Adipose tissue (tissue), 3 donors: ENCODE measurements at regions not wholly inside any gene's neighbourhood (a gene's known extent, or its start where the extent isn't known, plus 50 kb on each side); places are given as distances from the start of the nearest gene placed in this dataset.

Experiments
- H3K27ac ChIP-seq: one replicate; pipeline ENCODE4 v1.5.1; 2013; ENCODE audit warnings: low read depth, low read length
- WGBS, 3 donors: extraction: QIAGEN DNeasy Blood & Tissue Kit; methylation state at CpG; one replicate each; pipeline ENCODE4 v1.1.7; 2013; 5-methylcytosine and 5-hydroxymethylcytosine counted together
- donor health status: healthy with polysubstance abuse.
- donor health status: Bipolar disorder and iron deficiency.
- donor health status: healthy.

DNA sequence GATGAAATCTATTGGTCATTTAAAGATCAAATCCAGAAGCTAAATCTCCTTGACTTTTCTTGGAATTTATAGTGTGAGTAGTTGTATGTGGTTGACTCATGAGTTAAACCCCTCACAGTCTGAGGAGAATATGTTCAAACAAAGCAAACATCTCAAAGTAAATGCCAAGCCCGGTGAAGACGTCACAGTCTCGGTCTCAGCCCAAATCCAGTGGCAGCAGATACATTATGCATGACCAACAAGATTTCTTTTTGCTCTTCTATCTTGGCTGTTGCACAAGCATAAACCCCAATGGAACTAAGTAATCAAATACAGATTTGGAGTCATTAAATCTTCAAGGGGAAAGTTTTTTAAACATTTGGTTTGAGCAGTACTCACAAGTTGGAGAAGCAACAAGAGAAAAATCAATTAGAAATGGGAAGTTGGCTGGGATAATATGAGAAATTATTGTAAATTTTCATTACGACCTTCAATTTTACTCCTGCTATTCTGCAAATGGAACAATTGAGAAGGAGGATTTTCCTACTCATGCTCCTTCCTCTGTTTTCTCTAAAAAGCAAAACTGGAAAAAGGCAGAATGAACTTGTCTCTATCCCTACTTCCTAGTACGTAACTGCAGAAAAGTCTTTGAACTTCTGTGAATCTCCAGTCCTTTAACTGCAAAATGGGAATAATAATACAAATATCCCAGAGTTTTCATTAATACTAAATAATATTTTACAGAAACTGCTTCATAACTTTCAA is 575.8 kb downstream of the NUF2 start:
- H3K27ac ChIP-seq: no peak overlapping the region
- 61 to 70% (median 68%) methylated on average over 5 of the region's 5 CpGs for WGBS, 3 donors

DNA sequence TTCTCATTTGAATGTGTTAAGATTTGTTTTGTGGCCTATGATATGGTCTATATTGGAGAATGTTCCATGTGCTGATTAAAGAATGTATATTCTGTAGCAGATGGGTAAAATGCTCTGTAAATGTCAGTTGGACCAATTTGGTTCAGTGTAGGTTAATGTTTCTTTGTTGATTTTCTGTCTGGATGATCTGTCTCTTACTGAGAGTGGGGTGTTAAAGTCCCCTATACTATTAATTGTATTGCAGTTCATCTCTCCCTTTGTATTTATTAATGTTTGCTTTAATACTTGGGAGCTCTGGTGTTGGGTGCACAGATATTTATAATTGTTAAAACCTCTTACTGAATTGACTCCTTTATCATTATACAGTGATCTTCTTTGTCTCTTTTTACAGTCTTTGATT is 584.5 kb downstream of the NUF2 start:
- no peak overlapping the region for H3K27ac ChIP-seq

DNA sequence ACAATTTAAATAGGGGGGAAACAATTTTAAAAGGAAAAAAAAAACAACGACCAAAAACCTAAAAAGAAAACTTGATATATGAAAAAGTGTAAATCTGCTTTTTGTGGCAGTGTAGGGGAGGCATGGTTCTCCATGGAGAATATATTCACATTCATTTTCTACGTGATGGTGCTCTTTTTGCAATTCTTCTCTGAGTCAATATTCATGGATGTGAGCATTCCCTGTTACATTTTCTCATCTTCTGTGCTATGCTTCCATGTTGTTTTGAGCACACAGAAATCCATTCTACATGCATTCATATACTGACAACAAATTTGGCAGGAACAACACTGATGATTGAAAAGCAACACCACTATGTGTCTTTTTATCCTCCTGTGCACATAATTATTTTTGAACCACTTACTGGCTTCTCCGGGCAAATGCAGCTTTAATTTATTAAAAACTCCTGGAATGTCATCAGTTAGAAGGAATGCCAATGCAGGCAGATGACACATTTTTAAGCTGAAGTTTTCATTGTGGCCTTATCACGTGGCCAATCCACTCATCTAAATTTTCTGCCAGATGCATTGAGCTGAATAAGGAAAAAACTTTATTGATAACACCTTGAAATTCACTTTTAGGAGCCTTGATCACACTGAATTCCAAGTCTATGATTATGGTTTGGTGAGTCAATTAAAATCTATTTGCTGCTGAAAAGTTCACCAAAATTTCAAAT is 590.6 kb downstream of the NUF2 start:
- no peak overlapping the region for H3K27ac ChIP-seq
- 59 to 73% (median 65%) methylated on average over 4 of the region's 4 CpGs for WGBS, 3 donors

DNA sequence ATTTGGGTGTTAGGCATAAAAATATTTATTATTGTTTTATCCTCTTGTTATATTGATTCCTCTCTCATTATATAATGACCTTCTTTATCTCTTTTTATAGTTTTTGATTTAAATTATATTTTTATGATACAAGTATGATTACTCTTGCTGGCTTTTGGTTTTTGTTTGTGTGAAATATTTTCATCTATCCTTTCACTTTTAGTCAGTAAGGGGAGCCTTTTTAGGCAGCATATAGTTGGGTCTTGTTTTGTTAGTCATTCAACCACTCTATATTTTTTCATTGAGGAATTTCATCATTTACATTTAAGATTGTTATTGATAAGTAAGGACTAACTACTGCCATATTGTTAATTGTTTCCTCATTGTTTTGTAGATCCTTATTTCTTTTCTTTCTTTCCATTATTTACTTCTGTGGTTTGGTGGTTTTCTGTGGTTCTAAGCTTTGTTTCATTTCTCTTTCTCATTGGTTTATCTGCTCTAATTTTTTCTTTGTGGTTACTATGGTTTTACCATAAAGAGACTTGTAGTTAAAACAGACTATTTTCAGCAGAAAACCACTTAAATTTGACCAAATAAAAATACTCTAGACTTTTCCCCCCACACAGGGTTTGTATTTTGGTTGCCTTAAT is 593.1 kb downstream of the NUF2 start:
- H3K27ac ChIP-seq: no peak overlapping the region

DNA sequence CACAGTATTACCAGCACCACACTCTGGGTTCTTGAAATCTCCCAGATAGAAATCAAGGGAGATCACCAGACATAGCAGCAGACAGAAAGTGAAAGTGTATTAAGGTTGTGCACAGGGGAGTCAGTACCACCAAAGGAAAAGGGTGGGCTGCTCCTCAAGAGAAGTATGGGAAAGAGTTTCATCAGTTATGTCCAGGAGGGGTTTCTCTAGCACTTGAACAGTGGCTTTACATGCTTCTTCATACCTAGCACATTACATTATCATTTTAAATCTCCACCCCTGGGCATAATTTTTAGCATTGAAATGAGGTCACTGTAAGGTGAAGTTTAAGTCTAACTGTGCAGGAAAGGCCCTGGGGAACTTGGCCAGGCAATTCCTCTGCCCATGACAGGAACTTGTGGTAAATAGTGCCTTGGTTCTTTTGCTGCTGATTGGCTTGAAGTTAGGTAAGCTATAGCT is 601.0 kb downstream of the NUF2 start:
- H3K27ac ChIP-seq: no peak overlapping the region

DNA sequence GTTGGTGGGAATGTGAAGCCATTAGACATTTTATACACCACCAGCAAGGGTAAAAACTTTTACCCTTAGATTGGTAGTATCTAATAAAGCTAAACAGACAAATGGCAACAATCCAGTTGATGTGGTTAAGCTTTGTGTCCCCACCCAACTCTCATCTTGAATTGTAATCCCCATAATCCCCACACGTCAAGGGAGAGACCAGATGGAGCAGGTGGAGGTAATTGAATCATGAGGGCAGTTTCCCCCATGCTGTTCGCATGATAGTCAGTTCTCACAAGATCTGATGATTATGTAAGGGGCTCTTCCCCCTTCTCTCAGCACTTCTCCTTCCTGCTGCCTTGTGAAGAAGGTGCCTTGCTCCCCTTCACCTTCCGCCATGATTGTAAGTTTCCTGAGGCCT is 602.3 kb downstream of the NUF2 start:
- WGBS, 3 donors: 62 to 77% (median 70%) methylated on average over 3 of the region's 3 CpGs
- H3K27ac ChIP-seq: no peak overlapping the region

DNA sequence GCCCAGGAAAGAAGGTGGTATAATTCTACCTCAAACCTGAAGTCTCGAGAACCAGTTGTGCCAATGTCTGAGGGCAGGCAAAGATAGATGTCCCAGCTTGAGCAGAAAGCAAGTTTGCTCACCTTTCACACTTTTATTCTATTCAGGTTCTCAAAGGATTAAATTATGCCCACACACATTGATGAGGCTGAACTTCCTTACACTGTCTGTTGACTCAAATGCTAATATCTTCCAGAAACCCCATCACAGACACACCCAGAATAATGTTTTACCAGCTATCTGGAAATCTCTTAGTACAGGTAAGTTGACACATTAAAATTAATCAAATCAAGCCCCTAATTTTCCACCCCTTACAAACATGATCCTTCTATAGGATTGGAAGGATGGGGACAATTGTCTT is 605.7 kb downstream of the NUF2 start:
- no peak overlapping the region for H3K27ac ChIP-seq
- 65 to 95% (median 93%) methylated on average over 1 of the region's 1 CpG for WGBS, 3 donors

DNA sequence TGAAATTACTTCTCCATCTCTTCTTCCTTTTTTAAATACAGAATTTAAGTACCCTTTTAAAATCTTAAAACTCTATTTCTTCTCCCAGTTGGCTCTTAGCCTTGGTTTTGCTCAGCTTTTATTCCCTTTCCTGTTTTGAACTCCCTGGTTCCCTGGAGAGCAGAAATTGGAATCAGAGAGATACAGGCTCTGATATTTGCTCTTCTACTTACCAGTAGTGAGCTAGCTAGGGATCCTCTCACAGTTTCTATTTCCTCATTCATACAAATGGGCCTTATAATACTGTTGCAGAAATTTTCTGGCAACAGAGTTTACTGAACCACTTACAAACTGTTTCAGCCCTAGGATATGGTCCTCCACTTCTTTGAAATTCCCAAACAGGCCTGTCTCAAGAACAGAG is 606.3 kb downstream of the NUF2 start:
- no peak overlapping the region for H3K27ac ChIP-seq

DNA sequence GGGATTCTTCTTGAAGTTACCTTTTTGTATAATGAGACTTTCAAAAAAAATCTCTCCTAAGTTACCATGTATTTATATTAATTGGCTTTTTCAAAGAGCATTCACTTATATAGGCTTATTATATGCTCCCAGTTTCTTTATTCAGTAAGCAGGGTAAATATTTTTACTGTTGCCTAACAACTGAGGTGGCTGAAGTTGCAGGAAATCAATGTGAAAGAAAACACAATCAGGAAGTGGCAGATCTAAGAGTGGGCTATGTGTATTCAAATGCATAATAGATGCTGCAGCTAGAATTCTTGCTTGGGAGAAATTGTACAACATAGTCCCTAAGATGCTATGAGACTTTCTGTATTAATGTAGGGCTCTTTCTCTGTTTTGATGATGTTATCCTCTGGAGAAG is 606.9 kb downstream of the NUF2 start:
- no peak overlapping the region for H3K27ac ChIP-seq

DNA sequence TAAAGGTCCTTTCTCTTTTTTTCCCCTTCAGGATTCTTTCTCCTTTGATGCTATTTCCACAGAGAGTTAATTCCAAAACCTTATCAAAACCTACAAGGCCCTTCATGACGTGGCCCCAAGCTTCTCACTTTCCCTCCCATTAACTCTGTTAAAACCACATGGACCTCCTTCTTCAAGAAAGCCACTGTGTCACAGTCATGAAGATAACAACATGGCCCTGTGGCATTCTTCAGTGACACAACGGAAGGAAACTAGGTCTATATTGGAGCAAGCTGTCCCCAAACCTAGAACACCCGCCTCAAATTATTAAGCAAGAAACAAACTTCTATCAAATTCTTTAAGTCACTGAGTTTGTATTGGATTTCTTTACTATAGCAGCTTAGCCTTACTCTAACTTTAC is 611.1 kb downstream of the NUF2 start:
- no peak overlapping the region for H3K27ac ChIP-seq
- 71 to 88% (median 87%) methylated on average over 3 of the region's 3 CpGs for WGBS, 3 donors

DNA sequence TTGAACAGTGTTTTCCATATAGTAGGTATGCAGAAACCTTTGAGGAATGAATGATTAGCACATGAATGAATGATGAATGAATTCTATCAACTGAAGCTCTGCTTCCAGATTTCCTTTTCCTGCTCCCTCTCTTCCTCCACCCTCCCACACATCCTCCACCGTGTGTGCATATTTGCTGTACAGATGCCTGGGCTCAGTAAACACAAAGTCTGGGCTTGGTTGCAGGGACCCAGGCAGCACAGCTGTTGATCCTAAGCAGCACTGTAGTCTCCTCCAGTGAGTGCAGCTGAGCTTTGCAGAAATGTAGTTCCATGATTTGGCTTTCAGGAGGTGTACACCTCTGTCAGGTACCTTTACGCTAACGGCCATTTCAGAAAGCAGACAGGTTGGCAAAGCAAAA is 611.7 kb downstream of the NUF2 start:
- H3K27ac ChIP-seq: no peak overlapping the region
- WGBS, 3 donors: 59 to 61% (median 60%) methylated on average over 3 of the region's 3 CpGs

DNA sequence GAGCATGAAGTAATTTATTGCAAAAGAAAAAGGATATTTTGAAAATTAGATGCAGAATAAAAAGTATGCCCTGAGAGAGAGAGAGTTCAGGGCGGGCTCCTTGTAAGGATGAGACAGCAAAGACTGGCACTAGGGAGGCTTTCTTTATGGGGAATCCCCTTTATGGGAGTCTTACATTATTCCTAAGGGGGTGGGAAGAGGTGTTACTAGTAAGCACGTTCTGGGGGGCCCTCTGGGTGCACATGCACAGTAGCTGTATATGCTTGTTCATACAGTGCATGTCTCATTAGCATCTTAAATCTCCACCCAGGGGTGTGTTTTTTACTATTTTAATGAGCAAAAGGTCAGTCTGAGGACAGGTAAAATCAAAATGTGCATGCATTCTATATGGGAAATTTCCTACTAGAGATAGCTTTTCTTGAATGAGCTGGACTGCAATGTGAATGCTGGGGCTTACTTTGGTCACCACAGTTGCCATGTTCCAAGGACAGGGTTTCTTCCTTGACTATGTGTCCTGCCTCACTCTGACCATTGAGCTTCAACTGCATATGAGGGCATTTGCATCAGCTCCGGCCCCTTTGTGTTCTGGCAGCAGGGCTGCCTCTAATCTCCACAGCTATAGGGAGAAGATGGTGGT is 614.1 kb downstream of the NUF2 start:
- H3K27ac ChIP-seq: no peak overlapping the region
- 75 to 82% (median 81%) methylated on average over 3 of the region's 3 CpGs for WGBS, 3 donors

DNA sequence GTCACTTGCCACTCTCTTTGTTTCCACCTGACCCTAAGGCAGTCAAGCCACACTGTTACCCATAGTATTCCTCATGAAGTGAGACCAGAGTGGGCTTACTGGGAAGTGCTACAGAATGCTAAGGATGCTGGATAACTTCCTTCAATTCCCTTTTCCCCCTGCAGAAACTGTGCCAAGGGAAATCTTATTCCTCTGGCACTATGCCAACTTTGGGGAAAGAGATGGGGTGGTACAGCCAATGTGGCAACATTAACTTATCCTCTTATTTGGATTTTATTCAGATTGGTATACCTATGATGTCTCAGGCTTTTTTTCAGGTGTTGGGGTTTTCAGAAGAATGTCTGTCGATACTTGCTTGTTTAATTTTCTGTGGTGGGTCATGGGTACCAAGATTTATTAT is 599.4 kb upstream of the PBX1 start:
- H3K27ac ChIP-seq: no peak overlapping the region
- WGBS, 3 donors: 87 to 97% (median 91%) methylated on average over 1 of the region's 1 CpG

DNA sequence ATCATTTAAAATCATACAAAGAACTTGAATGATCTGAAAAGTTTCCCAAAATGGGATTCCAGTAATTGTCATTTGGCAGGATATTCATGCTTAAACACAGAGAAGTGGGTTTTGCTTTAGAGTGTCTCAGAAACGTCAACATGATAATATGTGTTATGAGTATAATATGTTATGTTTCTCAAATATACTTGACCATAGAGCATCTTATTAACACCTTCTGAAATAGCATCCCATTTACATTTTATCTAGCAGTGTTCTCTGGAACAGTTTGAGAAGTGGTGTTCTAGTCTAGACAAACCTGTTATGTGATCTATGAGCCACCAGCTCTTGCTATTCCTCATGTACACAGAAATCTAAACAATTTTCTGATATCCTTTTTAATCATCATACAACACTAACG is 588.8 kb upstream of the PBX1 start:
- no peak overlapping the region for H3K27ac ChIP-seq
- WGBS, 3 donors: 74 to 83% (median 78%) methylated on average over 2 of the region's 2 CpGs

DNA sequence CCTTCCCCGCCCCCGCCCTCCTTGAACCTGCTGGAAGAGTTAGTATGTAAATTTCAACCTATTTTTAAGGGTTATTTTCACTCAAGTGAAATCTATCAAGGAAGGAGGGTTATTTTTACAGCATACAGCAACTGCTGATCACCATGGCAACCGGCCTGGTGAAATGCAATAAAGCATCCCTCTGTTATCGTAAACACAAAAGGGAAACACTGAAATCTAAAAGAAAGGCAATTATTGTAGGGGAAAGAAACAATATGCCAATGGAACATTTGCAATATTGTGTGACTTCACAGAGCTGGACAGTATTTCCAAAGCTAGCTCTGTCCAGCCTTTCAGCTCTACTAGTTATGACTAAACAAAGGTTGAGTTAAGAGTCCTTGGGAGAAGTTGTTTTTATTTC is 588.3 kb upstream of the PBX1 start:
- H3K27ac ChIP-seq: no peak overlapping the region
- WGBS, 3 donors: 65 to 76% (median 74%) methylated on average over 4 of the region's 4 CpGs

DNA sequence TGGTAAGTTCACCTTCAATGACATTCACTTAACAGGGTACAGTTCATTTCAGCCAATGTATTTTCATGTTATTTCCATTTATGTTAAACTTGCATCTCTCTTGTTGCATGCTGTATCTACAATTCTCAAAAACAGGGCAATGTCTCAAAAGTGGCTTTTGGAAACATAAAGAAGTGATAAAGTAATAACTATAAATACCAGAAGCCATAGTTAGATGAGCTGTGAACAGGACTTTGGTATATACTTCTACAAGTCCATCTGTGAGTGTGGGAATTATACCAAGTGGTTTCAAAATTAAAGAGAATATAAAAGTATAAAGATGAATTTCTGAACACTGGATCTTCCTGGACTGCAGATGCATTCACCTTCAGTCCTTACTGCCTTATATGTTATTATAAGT is 585.4 kb upstream of the PBX1 start:
- no peak overlapping the region for H3K27ac ChIP-seq

DNA sequence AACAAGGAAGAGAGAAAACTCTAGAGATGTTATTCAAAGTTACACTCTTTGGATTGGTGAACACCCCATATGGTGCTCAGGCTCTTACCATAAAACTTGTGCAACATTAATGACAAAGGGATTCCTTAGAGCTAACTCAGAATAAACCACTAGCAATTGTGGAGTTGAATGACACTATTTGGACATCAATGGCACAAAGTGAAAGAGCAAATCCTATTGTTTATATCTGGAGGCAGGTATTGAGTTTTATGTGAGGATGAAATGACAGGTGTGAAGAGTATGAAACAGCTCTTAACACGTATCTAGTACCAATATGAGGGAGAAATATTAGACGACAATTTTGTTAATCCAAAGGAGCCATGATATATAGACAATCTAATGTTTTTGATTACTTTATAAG is 584.9 kb upstream of the PBX1 start:
- no peak overlapping the region for H3K27ac ChIP-seq
- 75 to 82% (median 82%) methylated on average over 2 of the region's 2 CpGs for WGBS, 3 donors

DNA sequence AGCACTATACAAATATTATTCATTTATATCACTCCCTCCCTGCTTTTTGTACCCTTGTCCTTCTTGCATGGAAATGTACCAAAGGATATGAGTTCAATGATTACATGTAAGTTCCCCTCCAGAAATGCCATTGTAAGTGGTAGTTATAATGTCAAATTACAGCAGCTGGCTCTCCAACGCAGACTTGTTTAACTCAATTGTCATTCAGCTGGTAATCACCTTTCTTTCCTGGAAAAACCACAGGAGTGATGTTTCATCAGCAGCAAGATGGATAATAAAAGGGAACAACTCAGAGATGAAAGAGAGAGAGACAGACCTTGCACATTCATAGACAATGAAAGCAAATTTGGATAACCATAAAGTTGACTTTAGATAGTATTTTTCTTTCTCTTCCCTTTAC is 578.6 kb upstream of the PBX1 start:
- no peak overlapping the region for H3K27ac ChIP-seq
- WGBS, 3 donors: 33 to 67% (median 60%) methylated on average over 1 of the region's 1 CpG

DNA sequence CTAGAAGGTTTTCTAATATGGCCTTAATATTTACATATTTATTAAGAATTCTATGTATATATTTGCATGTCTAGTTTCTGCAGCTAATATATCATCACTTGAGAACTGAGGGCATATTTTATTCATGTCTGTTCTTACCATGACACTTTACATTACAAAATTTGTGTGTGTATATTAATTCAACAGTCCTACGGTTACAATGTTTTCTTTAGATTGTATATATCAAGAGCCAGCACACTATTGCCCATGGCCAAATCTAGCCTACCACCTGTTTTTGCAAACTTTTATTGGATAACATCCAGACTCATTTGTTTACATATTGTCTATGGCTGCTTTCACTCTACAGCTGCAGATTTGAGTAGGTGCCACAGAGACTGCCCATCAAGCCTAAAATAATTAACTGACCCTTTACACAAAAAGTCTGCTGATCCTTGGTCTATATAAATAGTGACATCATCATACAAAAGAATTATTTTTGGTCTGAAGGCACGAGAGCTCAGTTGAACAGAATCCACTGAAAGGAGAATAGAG is 577.4 kb upstream of the PBX1 start:
- no peak overlapping the region for H3K27ac ChIP-seq

More for the DNA sequence above, 577.4 kb upstream of the PBX1 start:
- WGBS, 3 donors: 34 to 75% (median 67%) methylated on average over 2 of the region's 2 CpGs
